ENCODE measurements at regions not wholly inside any gene's neighbourhood (a gene's known extent, or its start where the extent isn't known, plus 50 kb on each side); places are given as distances from the start of the nearest gene placed in this dataset.

DNA sequence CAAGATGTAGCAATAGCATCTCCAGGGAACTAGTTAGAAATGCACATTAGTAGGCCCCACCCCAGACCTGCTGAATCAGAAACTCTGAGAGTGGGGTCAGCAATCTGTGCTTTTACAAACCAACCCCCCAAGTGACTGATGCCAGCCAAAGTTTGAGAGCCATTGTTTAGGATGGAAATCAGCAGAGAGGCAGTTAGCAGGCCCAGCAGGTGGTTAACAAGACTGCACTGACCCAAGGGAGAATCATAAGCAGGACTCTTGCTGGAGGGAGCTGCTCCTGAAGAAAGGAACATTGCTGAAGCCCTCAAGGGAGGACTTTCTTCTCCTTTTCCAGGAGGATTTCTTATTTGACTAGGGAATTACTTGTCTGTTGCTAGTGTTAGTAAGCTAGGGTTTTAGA, 74.2 kb upstream of the SLC12A2 start:
- no peaks in the 10 kb centered on the region for H3K36me3 ChIP-seq (ENCODE audit: control insufficient read depth in 1 of 2, insufficient read depth in 2 of 2, low read length in 2 of 2)
- H2BK5ac ChIP-seq (ENCODE audit: low read depth, low read length, poor library complexity), result no peak overlapping the region
- no peak overlapping the region for H2BK12ac ChIP-seq (ENCODE audit: low read length)
- no peaks in the 10 kb centered on the region for H3K79me2 ChIP-seq (ENCODE audit: control insufficient read depth, insufficient read depth, low read length, poor library complexity)
- H3K4me3 ChIP-seq (ENCODE audit: low read depth, low read length), result no peak overlapping the region
- H4K8ac ChIP-seq (ENCODE audit: low read depth, low read length), result no peak overlapping the region
- H3K9me3 ChIP-seq (ENCODE audit: insufficient read depth, low read depth, low read length), result no peaks in the 10 kb centered on the region
- no peak overlapping the region for H3K9ac ChIP-seq (ENCODE audit: low read length)
- no peaks in the 10 kb centered on the region for H3K27me3 ChIP-seq (ENCODE audit: insufficient read depth, low read length)
- no peak overlapping the region for H3K18ac ChIP-seq (ENCODE audit: low read length)
- H3K14ac ChIP-seq (ENCODE audit: low read length), result no peak overlapping the region
- H2BK120ac ChIP-seq (ENCODE audit: insufficient read depth, low read length, poor library complexity), result no peak overlapping the region
- no peak overlapping the region for H2AK5ac ChIP-seq (ENCODE audit: low read length)
- H3K4ac ChIP-seq (ENCODE audit: low read depth, low read length), result no peak overlapping the region
- H3K23ac ChIP-seq (ENCODE audit: low read length), result no peak overlapping the region
- H4K12ac ChIP-seq (ENCODE audit: low read depth, low read length), result no peak overlapping the region
- no peak overlapping the region for H2AFZ ChIP-seq (ENCODE audit: insufficient read depth, low read length, poor library complexity)
- H3K4me1 ChIP-seq (ENCODE audit: control insufficient read depth in 1 of 2, insufficient read depth in 2 of 2, low read length in 2 of 2), result no peaks in the 10 kb centered on the region
- no peak overlapping the region for H3K27ac ChIP-seq (ENCODE audit: low read depth, low read length)
- H3K4me2 ChIP-seq (ENCODE audit: low read length), result no peak overlapping the region
- no peak for DNase-seq
- no peaks in the 10 kb centered on the region for H3K79me1 ChIP-seq (ENCODE audit: low read length)
- H4K91ac ChIP-seq (ENCODE audit: low read depth, low read length), result no peak overlapping the region

DNA sequence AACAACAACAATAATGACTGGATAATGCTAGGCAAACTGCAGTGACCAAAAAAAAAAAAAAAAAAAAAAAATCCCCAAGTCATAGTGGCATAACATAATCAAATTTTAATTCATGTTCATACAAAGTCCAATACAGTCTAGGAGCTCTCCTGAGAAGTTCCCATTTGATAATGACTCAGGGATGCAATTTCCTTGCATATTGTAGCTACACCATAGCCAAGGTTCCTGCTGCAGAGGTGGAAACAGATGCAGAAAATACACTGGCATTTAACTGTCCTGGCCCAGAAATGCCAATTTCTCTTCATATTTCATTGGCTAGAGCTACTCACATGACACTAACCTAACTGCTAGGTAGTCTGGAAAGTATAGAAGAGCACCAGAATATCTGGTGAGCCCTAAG, 72.2 kb upstream of the SLC12A2 start:
- Histone ChIP-seq H3K27ac (ENCODE audit: low read depth, low read length) (no peak overlapping the region), H2BK12ac (ENCODE audit: low read length) (no peak overlapping the region), H3K4me3 (ENCODE audit: low read depth, low read length) (no peak overlapping the region)

DNA sequence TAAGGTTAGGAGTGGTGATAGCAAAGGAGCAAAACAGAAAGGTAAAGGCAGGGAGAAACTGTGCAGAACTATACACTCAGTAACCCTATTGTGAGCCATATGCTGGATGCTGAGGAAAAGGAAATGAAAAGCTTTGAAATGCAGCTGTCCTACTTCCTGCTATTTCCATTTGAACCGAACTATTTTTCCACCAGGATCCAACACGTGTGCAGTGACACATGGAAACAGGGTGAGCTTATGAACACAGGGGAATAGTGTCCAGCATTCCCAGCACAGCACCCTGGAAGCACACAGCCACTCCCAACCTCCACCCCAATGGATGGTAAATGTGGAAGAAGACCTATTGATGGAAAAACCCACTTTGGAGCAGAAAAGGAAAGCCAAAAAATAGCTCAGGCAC, 69.0 kb upstream of the SLC12A2 start:
- Histone ChIP-seq H3K4ac (ENCODE audit: low read depth, low read length) (no peak overlapping the region), H3K23ac (ENCODE audit: low read length) (no peak overlapping the region), H2BK5ac (ENCODE audit: low read depth, low read length, poor library complexity) (no peak overlapping the region), H3K9ac (ENCODE audit: low read length) (no peak overlapping the region), H3K9me3 (ENCODE audit: insufficient read depth, low read depth, low read length) (no peaks in the 10 kb centered on the region), H3K79me1 (ENCODE audit: low read length) (peaks cover 2% of the 10 kb centered on the region), H2AFZ (ENCODE audit: insufficient read depth, low read length, poor library complexity) (no peak overlapping the region), H3K79me2 (ENCODE audit: control insufficient read depth, insufficient read depth, low read length, poor library complexity) (no peaks in the 10 kb centered on the region), H4K8ac (ENCODE audit: low read depth, low read length) (no peak overlapping the region), H3K18ac (ENCODE audit: low read length) (no peak overlapping the region), H3K14ac (ENCODE audit: low read length) (no peak overlapping the region), H3K4me3 (ENCODE audit: low read depth, low read length) (no peak overlapping the region), H3K36me3 (ENCODE audit: control insufficient read depth in 1 of 2, insufficient read depth in 2 of 2, low read length in 2 of 2) (no peaks in the 10 kb centered on the region), H2BK120ac (ENCODE audit: insufficient read depth, low read length, poor library complexity) (no peak overlapping the region), H2AK5ac (ENCODE audit: low read length) (no peak overlapping the region), H4K12ac (ENCODE audit: low read depth, low read length) (no peak overlapping the region), H3K4me1 (ENCODE audit: control insufficient read depth in 1 of 2, insufficient read depth in 2 of 2, low read length in 2 of 2) (peaks cover 4 to 6% of the 10 kb centered on the region in 2 experiments), H4K91ac (ENCODE audit: low read depth, low read length) (no peak overlapping the region), H3K27me3 (ENCODE audit: insufficient read depth, low read length) (no peaks in the 10 kb centered on the region), H2BK12ac (ENCODE audit: low read length) (no peak overlapping the region), H3K4me2 (ENCODE audit: low read length) (no peak overlapping the region), H3K27ac (ENCODE audit: low read depth, low read length) (no peak overlapping the region)
- DNase-seq, result no peak
- no CpG with 5 or more reads among the region's 2 CpGs for WGBS (ENCODE audit: extremely low coverage, insufficient coverage, insufficient read length)

More for the DNA sequence above, 72.2 kb upstream of the SLC12A2 start:
- Histone ChIP-seq H3K18ac (ENCODE audit: low read length) (no peak overlapping the region), H3K4me2 (ENCODE audit: low read length) (no peak overlapping the region), H3K36me3 (ENCODE audit: control insufficient read depth in 1 of 2, insufficient read depth in 2 of 2, low read length in 2 of 2) (no peaks in the 10 kb centered on the region), H3K9ac (ENCODE audit: low read length) (no peak overlapping the region), H3K4ac (ENCODE audit: low read depth, low read length) (no peak overlapping the region), H3K14ac (ENCODE audit: low read length) (no peak overlapping the region), H3K79me2 (ENCODE audit: control insufficient read depth, insufficient read depth, low read length, poor library complexity) (no peaks in the 10 kb centered on the region), H4K12ac (ENCODE audit: low read depth, low read length) (no peak overlapping the region), H2BK120ac (ENCODE audit: insufficient read depth, low read length, poor library complexity) (no peak overlapping the region), H2AFZ (ENCODE audit: insufficient read depth, low read length, poor library complexity) (no peak overlapping the region), H4K8ac (ENCODE audit: low read depth, low read length) (no peak overlapping the region), H2AK5ac (ENCODE audit: low read length) (no peak overlapping the region), H3K27me3 (ENCODE audit: insufficient read depth, low read length) (no peaks in the 10 kb centered on the region), H2BK5ac (ENCODE audit: low read depth, low read length, poor library complexity) (no peak overlapping the region), H4K91ac (ENCODE audit: low read depth, low read length) (no peak overlapping the region), H3K4me1 (ENCODE audit: control insufficient read depth in 1 of 2, insufficient read depth in 2 of 2, low read length in 2 of 2) (no peaks in the 10 kb centered on the region), H3K79me1 (ENCODE audit: low read length) (no peaks in the 10 kb centered on the region), H3K9me3 (ENCODE audit: insufficient read depth, low read depth, low read length) (no peaks in the 10 kb centered on the region), H3K23ac (ENCODE audit: low read length) (no peak overlapping the region)
- DNase-seq, result no peak

DNA sequence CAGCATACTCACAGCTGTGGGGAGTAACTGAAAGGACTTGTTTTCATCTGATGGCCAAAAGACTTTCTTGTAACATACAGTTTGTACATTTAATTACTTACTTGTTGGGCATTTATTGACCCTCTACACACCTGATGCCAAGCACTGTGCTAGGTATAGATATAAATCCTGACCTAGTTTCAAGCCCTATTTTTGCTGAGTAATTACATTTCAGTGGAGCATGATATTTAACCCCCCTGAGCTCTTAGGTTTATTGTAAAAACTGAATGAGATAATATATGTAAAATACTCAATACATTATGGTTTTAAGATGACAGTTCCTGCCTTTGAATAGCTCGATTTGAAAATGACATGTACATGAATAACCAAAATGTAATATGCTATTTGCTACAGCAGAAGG, 68.1 kb upstream of the SLC12A2 start:
- Histone ChIP-seq H3K79me1 (ENCODE audit: low read length) (peaks cover 4% of the 10 kb centered on the region), H2AFZ (ENCODE audit: insufficient read depth, low read length, poor library complexity) (no peak overlapping the region), H3K9ac (ENCODE audit: low read length) (no peak overlapping the region), H3K27ac (ENCODE audit: low read depth, low read length) (no peak overlapping the region), H3K79me2 (ENCODE audit: control insufficient read depth, insufficient read depth, low read length, poor library complexity) (no peaks in the 10 kb centered on the region), H3K14ac (ENCODE audit: low read length) (no peak overlapping the region), H3K27me3 (ENCODE audit: insufficient read depth, low read length) (no peaks in the 10 kb centered on the region), H3K4ac (ENCODE audit: low read depth, low read length) (no peak overlapping the region), H2BK12ac (ENCODE audit: low read length) (no peak overlapping the region), H3K4me2 (ENCODE audit: low read length) (no peak overlapping the region), H4K8ac (ENCODE audit: low read depth, low read length) (no peak overlapping the region), H2BK5ac (ENCODE audit: low read depth, low read length, poor library complexity) (no peak overlapping the region), H4K91ac (ENCODE audit: low read depth, low read length) (no peak overlapping the region), H4K12ac (ENCODE audit: low read depth, low read length) (no peak overlapping the region), H3K4me3 (ENCODE audit: low read depth, low read length) (no peak overlapping the region), H3K4me1 (ENCODE audit: control insufficient read depth in 1 of 2, insufficient read depth in 2 of 2, low read length in 2 of 2) (peaks cover 4 to 11% of the 10 kb centered on the region in 2 experiments), H2BK120ac (ENCODE audit: insufficient read depth, low read length, poor library complexity) (no peak overlapping the region), H3K23ac (ENCODE audit: low read length) (no peak overlapping the region), H2AK5ac (ENCODE audit: low read length) (no peak overlapping the region), H3K18ac (ENCODE audit: low read length) (no peak overlapping the region), H3K36me3 (ENCODE audit: control insufficient read depth in 1 of 2, insufficient read depth in 2 of 2, low read length in 2 of 2) (no peaks in the 10 kb centered on the region), H3K9me3 (ENCODE audit: insufficient read depth, low read depth, low read length) (no peaks in the 10 kb centered on the region)
- no peak for DNase-seq
- WGBS (ENCODE audit: extremely low coverage, insufficient coverage, insufficient read length), result no CpG with 5 or more reads among the region's 1 CpG

DNA sequence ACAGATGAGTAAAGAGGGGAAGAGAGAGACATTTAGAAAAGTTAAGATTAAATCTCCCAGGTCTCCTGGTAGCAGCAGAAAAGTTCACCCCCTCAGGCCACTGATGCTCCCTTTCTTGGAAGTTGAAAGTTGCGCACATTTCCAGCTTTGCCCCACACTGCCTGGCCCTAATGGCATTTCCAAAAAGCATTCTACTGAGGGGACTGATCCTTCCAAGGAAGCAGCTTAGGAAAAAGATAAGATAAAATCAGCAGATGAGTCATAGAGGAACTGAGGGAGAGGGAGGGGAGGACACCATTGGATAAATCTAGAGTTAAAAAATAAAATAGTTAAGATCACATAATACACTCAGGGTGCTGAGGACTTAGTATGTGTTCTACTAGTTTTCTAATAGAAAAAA, 67.6 kb upstream of the SLC12A2 start:
- H3K4me2 ChIP-seq (ENCODE audit: low read length), result no peak overlapping the region
- H2BK12ac ChIP-seq (ENCODE audit: low read length), result no peak overlapping the region
- WGBS (ENCODE audit: extremely low coverage, insufficient coverage, insufficient read length), result no CpG with 5 or more reads among the region's 1 CpG
- H2AFZ ChIP-seq (ENCODE audit: insufficient read depth, low read length, poor library complexity), result no peak overlapping the region
- no peaks in the 10 kb centered on the region for H3K27me3 ChIP-seq (ENCODE audit: insufficient read depth, low read length)
- H3K9me3 ChIP-seq (ENCODE audit: insufficient read depth, low read depth, low read length), result no peaks in the 10 kb centered on the region
- no peak overlapping the region for H3K4ac ChIP-seq (ENCODE audit: low read depth, low read length)
- H2BK5ac ChIP-seq (ENCODE audit: low read depth, low read length, poor library complexity), result no peak overlapping the region
- no peak overlapping the region for H4K8ac ChIP-seq (ENCODE audit: low read depth, low read length)
- no peak overlapping the region for H3K23ac ChIP-seq (ENCODE audit: low read length)
- no peak overlapping the region for H3K9ac ChIP-seq (ENCODE audit: low read length)
- no peak overlapping the region for H4K91ac ChIP-seq (ENCODE audit: low read depth, low read length)
- H3K4me3 ChIP-seq (ENCODE audit: low read depth, low read length), result no peak overlapping the region
- no peak overlapping the region for H3K27ac ChIP-seq (ENCODE audit: low read depth, low read length)
- H2AK5ac ChIP-seq (ENCODE audit: low read length), result no peak overlapping the region
- no peak overlapping the region for H3K18ac ChIP-seq (ENCODE audit: low read length)
- H3K14ac ChIP-seq (ENCODE audit: low read length), result no peak overlapping the region
- H4K12ac ChIP-seq (ENCODE audit: low read depth, low read length), result no peak overlapping the region
- H3K79me2 ChIP-seq (ENCODE audit: control insufficient read depth, insufficient read depth, low read length, poor library complexity), result no peaks in the 10 kb centered on the region
- no peak overlapping the region for H2BK120ac ChIP-seq (ENCODE audit: insufficient read depth, low read length, poor library complexity)
- H3K4me1 ChIP-seq (ENCODE audit: control insufficient read depth in 1 of 2, insufficient read depth in 2 of 2, low read length in 2 of 2), result peaks cover 4 to 13% of the 10 kb centered on the region in 2 experiments
- H3K79me1 ChIP-seq (ENCODE audit: low read length), result peaks cover 4% of the 10 kb centered on the region
- peak; percentile 67 to 90 for DNase-seq
- no peaks in the 10 kb centered on the region for H3K36me3 ChIP-seq (ENCODE audit: control insufficient read depth in 1 of 2, insufficient read depth in 2 of 2, low read length in 2 of 2)
